Activated naive CD4-positive, alpha-beta T cell treated with anti-CD3 and anti-CD28 coated beads for 36 hours (primary cell): ENCODE measurements at regions not wholly inside any gene's neighbourhood (a gene's known extent, or its start where the extent isn't known, plus 50 kb on each side); places are given as distances from the start of the nearest gene placed in this dataset.
"Not testable (repeated sequence)": the region's sequence is repeated elsewhere in the genome, so short reads cannot be mapped to it uniquely, and the experiment has no call there.

Experiments used
- CTCF ChIA-PET: fragments of 350-600 bp; sonication (Branson Sonifier 250); formaldehyde crosslinking; loops from one replicate; lab custom pipeline; 2021; ENCODE audit warnings: antibody characterized with exemption; lab: Charles Lee
- DNase-seq: peaks from one replicate; pipeline ENCODE4 v3.0.0-alpha.2; 2020
- H3K27ac Mint-ChIP-seq: one replicate; pipeline ENCODE4 v1.8.0; 2021; ENCODE audit warnings: mild to moderate bottlenecking, mixed read lengths
- H3K27me3 Mint-ChIP-seq: one replicate; pipeline ENCODE4 v1.8.0; 2021; ENCODE audit warnings: low read depth, mixed read lengths
- H3K36me3 Mint-ChIP-seq: one replicate; pipeline ENCODE4 v1.8.0; 2021; ENCODE audit warnings: low read depth, mixed read lengths
- H3K4me1 Mint-ChIP-seq: one replicate; pipeline ENCODE4 v1.8.0; 2021; ENCODE audit warnings: low read depth, mixed read lengths
- H3K4me3 Mint-ChIP-seq: one replicate; pipeline ENCODE4 v1.8.0; 2021; ENCODE audit warnings: mild to moderate bottlenecking, moderate library complexity, mixed read lengths
- H3K9me3 Mint-ChIP-seq: one replicate; pipeline ENCODE4 v1.8.0; 2021; ENCODE audit warnings: mixed read lengths
- intact Hi-C: fragments of 100-400 bp; cut with micrococcal nuclease; formaldehyde crosslinking; loops from one replicate; pipeline ENCODE4 v1.15.1; 2023

- no peaks in the 10 kb centered on the region for H3K36me3 Mint-ChIP-seq
- H3K4me3 Mint-ChIP-seq: no peak overlapping the region
- intact Hi-C loops: no loop called here
- H3K27me3 Mint-ChIP-seq: no peaks in the 10 kb centered on the region
- CTCF ChIA-PET: no interaction called here
- H3K27ac Mint-ChIP-seq: no peak overlapping the region
- no peaks in the 10 kb centered on the region for H3K9me3 Mint-ChIP-seq
- DNase-seq: no peak
- no peaks in the 10 kb centered on the region for H3K4me1 Mint-ChIP-seq
These were observed 125.1 kb upstream of the SGCD start for GRCh38 chr5:156201788-156202403.

GRCh38 chr5:156208271-156208670 is 118.7 kb upstream of the SGCD start:
- DNase-seq: no peak
- Mint-ChIP-seq H3K9me3 (peaks cover 2% of the 10 kb centered on the region), H3K36me3 (no peaks in the 10 kb centered on the region), H3K27me3 (peaks cover 2% of the 10 kb centered on the region), H3K4me1 (no peaks in the 10 kb centered on the region), H3K4me3 (no peak overlapping the region), H3K27ac (no peak overlapping the region)
- intact Hi-C loops: no loop called here
- CTCF ChIA-PET: no interaction called here

- no peak for DNase-seq
- no peaks in the 10 kb centered on the region for H3K36me3 Mint-ChIP-seq
- H3K4me3 Mint-ChIP-seq: no peak overlapping the region
- CTCF ChIA-PET: interaction anchor here (0.8 kb wide), 1 partner anchor 282 kb away, joined by 3 read pairs; no protein-coding TSS in a partner anchor
- no peak overlapping the region for H3K27ac Mint-ChIP-seq
- intact Hi-C loops: no loop called here
- H3K27me3 Mint-ChIP-seq: peaks cover 2% of the 10 kb centered on the region
- H3K9me3 Mint-ChIP-seq: no peaks in the 10 kb centered on the region
- no peaks in the 10 kb centered on the region for H3K4me1 Mint-ChIP-seq
These were observed 108.4 kb upstream of the SGCD start for GRCh38 chr5:156218367-156219158.

DNA sequence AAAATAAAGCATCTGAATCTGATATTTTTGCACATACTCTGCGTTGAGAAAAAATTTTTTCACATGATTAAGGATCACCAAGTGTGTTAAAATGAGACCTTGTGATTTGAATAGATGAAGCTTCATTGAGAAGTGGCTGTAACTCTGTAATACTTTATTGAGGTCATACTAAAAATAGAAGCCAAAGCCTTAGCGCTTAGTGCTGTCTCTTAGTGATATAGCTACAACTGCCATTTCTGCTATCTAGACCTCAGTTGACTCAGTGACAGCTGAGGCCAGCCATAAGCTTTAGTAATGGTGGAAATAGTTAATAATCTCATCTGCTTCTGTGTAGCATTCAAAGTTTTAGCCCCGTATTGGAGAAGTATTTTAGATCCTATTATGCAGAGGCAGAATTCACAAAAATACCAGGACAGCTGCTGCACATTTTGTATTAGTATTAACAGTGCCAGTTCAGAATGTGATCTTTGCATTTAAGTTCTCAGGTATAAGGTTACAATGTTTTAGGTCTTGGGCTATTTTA is 107.4 kb upstream of the SGCD start:
- Mint-ChIP-seq H3K27ac (no peak overlapping the region), H3K36me3 (no peaks in the 10 kb centered on the region), H3K4me1 (no peaks in the 10 kb centered on the region), H3K27me3 (peaks cover 2% of the 10 kb centered on the region), H3K4me3 (no peak overlapping the region), H3K9me3 (no peaks in the 10 kb centered on the region)
- intact Hi-C loops: no loop called here
- CTCF ChIA-PET: interaction anchor here (0.8 kb wide), 1 partner anchor 283 kb away, joined by 3 read pairs; no protein-coding TSS in a partner anchor
- no peak for DNase-seq

- Mint-ChIP-seq H3K9me3 (no peaks in the 10 kb centered on the region), H3K4me3 (no peak overlapping the region), H3K36me3 (no peaks in the 10 kb centered on the region), H3K27ac (no peak overlapping the region), H3K27me3 (peaks cover 2% of the 10 kb centered on the region), H3K4me1 (no peaks in the 10 kb centered on the region)
- CTCF ChIA-PET: no interaction called here
- intact Hi-C loops: no loop called here
- no peak for DNase-seq
These were observed 105.1 kb upstream of the SGCD start for GRCh38 chr5:156221816-156222215.

DNA sequence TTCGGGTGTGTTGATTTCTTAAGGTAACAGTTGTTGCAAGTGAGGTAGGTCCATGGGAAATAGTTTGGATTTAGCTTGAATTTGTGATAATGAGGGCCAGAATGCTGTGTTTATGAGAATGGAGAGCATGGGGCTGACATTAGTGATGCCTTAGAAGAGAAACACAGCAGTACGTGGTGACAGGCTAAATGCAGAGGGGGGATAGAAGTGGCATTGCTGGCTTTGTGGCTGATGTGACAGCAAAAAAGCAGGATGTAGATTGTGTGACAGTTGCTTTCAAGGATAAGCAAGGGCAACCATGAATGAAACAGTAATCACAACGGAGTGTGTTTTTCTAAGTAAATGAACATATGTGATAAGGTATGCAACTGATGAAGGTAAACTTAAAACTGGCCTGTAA is 103.4 kb upstream of the SGCD start:
- no peaks in the 10 kb centered on the region for H3K4me1 Mint-ChIP-seq

GRCh38 chr5:156226485-156226884 is 100.5 kb upstream of the SGCD start:
- H3K4me3 Mint-ChIP-seq, DNase-seq, H3K4me1 Mint-ChIP-seq, CTCF ChIA-PET, H3K27ac Mint-ChIP-seq, H3K27me3 Mint-ChIP-seq, intact Hi-C loops, H3K36me3 Mint-ChIP-seq, H3K9me3 Mint-ChIP-seq: not testable (repeated sequence)

More for the DNA sequence above, 103.4 kb upstream of the SGCD start:
- no peak for DNase-seq
- Mint-ChIP-seq H3K9me3 (no peaks in the 10 kb centered on the region), H3K4me3 (no peak overlapping the region), H3K36me3 (no peaks in the 10 kb centered on the region), H3K27ac (no peak overlapping the region), H3K27me3 (peaks cover 2% of the 10 kb centered on the region)
- CTCF ChIA-PET: no interaction called here
- intact Hi-C loops: no loop called here

GRCh38 chr5:156230887-156231286 is 96.1 kb upstream of the SGCD start:
- H3K9me3 Mint-ChIP-seq: no peaks in the 10 kb centered on the region

DNA sequence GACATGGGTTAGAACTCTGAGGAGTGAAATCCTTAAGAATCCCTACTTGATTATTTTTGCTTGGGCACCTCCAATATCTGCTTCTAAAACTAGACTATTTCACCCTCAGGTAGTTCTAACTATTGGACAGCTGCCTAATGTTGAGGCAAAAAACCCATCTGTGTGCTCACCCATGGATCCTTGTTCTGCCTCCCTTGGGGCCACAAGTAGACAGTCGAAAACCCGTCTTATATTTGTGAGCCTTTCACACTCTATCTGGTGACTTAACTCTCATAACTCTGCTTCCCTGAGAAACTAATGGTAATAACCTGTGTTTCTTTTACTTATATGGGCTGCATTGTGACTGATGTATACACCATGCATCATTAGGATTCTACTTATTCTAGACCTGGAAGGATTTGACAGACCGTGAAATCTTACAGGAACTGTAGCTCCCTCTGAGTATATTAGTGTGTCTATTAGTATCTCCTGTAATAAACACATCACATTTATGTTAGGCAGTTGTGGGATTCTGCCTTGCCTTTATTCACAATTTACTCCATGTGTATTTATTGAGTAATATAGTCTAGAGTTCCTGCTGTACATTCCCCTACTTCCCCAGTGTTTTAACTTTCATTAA is 94.6 kb upstream of the SGCD start:
- Mint-ChIP-seq H3K4me3 (no peak overlapping the region), H3K36me3 (no peaks in the 10 kb centered on the region), H3K27ac (no peak overlapping the region), H3K9me3 (no peaks in the 10 kb centered on the region), H3K4me1 (no peaks in the 10 kb centered on the region), H3K27me3 (peaks cover 5% of the 10 kb centered on the region)
- intact Hi-C loops: no loop called here
- CTCF ChIA-PET: no interaction called here
- DNase-seq: no peak

More at GRCh38 chr5:156230887-156231286, 96.1 kb upstream of the SGCD start:
- CTCF ChIA-PET: no interaction called here
- DNase-seq: no peak
- Mint-ChIP-seq H3K4me3 (no peak overlapping the region), H3K27ac (no peak overlapping the region), H3K4me1 (no peaks in the 10 kb centered on the region), H3K27me3 (peaks cover 5% of the 10 kb centered on the region), H3K36me3 (no peaks in the 10 kb centered on the region)
- intact Hi-C loops: no loop called here

DNA sequence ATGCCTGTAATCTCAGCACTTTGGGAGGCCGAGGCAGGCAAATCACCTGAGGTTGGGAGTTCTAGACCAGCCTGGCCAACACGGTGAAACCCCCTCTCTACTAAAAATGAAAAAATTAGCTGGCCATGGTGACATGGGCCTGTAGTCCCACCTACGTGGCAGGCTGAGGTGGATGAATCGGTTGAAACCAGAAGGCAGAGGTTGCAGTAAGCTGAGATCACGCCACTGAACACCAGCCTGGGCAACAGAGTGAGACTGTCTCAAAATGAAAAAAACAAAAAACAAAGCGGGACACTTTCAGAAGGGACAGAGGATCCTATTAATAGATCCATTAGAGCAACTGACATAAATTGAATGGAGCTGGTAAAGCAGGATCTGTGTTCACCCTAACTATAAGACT is 89.6 kb upstream of the SGCD start:
- Mint-ChIP-seq H3K36me3 (no peaks in the 10 kb centered on the region), H3K27me3 (no peaks in the 10 kb centered on the region), H3K4me1 (no peaks in the 10 kb centered on the region), H3K27ac (no peak overlapping the region), H3K4me3 (no peak overlapping the region), H3K9me3 (no peaks in the 10 kb centered on the region)
- CTCF ChIA-PET: no interaction called here
- intact Hi-C loops: no loop called here
- DNase-seq: no peak

- H3K4me3 Mint-ChIP-seq: no peak overlapping the region
- H3K36me3 Mint-ChIP-seq: no peaks in the 10 kb centered on the region
- DNase-seq: no peak
- H3K27me3 Mint-ChIP-seq: no peaks in the 10 kb centered on the region
- CTCF ChIA-PET: no interaction called here
- no peaks in the 10 kb centered on the region for H3K4me1 Mint-ChIP-seq
- H3K27ac Mint-ChIP-seq: no peak overlapping the region
- no peaks in the 10 kb centered on the region for H3K9me3 Mint-ChIP-seq
- intact Hi-C loops: no loop called here
These were observed 87.2 kb upstream of the SGCD start for GRCh38 chr5:156239800-156240199.

DNA sequence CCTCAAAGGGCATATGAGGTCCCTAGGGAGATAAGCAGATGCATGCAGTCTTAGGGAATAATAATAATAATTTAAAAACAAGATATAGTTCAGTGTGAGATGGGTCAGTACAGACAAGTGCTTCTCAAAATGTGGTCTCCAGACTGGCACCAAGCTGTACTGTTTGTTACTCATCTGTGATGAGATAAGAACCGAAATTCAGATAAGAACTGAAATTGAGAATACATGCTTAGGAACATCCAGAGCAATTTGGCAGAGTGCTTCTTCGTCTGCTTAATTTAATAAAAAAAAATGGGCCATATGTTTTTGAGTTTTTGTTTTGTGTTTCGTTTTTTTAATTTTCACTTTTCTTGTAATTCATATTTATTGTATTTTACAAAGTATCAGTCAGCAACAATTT is 86.5 kb upstream of the SGCD start:
- no peak overlapping the region for H3K27ac Mint-ChIP-seq
- CTCF ChIA-PET: no interaction called here
- no peak for DNase-seq
- H3K4me1 Mint-ChIP-seq: no peaks in the 10 kb centered on the region
- H3K9me3 Mint-ChIP-seq: no peaks in the 10 kb centered on the region
- no peaks in the 10 kb centered on the region for H3K27me3 Mint-ChIP-seq
- intact Hi-C loops: no loop called here
- no peak overlapping the region for H3K4me3 Mint-ChIP-seq
- no peaks in the 10 kb centered on the region for H3K36me3 Mint-ChIP-seq
